Breast epithelium (tissue), 4 donors: ENCODE measurements at regions not wholly inside any gene's neighbourhood (a gene's known extent, or its start where the extent isn't known, plus 50 kb on each side); places are given as distances from the start of the nearest gene placed in this dataset.

Experiments
- DNase-seq, 2 donors: peaks; one replicate each; pipeline ENCODE4 v3.0.0-alpha.2; 2019; ENCODE audit warnings: low spot score in 2 of 2
- H3K27ac ChIP-seq, 2 donors: fragments of 200-600 bp; sonication (generic) in 1 of 2; one replicate each; pipeline ENCODE4 v1.5.1; 2016 to 2019; ENCODE audit warnings: mild to moderate bottlenecking in 1 of 2
- H3K27me3 ChIP-seq, 2 donors: fragments of 200-600 bp; sonication (generic) in 1 of 2; one replicate each; pipeline versions ENCODE4 v1.5.1 to v1.6.0; 2017 to 2019; ENCODE audit warnings: control low read depth in 1 of 2, mild to moderate bottlenecking in 1 of 2
- H3K36me3 ChIP-seq: fragments of 200-600 bp; one replicate; pipeline ENCODE4 v1.5.1; 2019
- H3K4me1 ChIP-seq, 2 donors: fragments of 200-600 bp; sonication (generic); one replicate each; pipeline ENCODE4 v1.5.1; 2016 to 2019; ENCODE audit warnings: control low read depth in 1 of 2
- H3K4me3 ChIP-seq, 3 donors: fragments of 200-600 bp; sonication (generic); 1 replicate in 2 of 3; 2 replicates in 1 of 3; pipeline ENCODE4 v1.5.1; 2016 to 2019; ENCODE audit warnings: mild to moderate bottlenecking in 3 of 3, moderate library complexity in 2 of 3
- H3K9me3 ChIP-seq, 2 donors: fragments of 200-600 bp; sonication (generic) in 1 of 2; one replicate each; pipeline ENCODE4 v1.5.1; 2016 to 2019; ENCODE audit warnings: control low read depth in 1 of 2
- CTCF ChIP-seq, 3 donors: fragments of 450-650 bp; IDR thresholded peaks; one replicate each; pipeline ENCODE4 v1.5.1; 2016 to 2017; ENCODE audit warnings: antibody characterized with exemption in 3 of 3, mild to moderate bottlenecking in 3 of 3, moderate library complexity in 3 of 3
- POLR2A ChIP-seq: fragments of 450-650 bp; IDR thresholded peaks from one replicate; pipeline ENCODE4 v1.6.1; 2016; ENCODE audit warnings: antibody characterized with exemption, mild to moderate bottlenecking, moderate library complexity
- POLR2AphosphoS5 ChIP-seq, 3 donors: sonication (generic); formaldehyde crosslinking; IDR thresholded peaks; one replicate each; pipeline ENCODE4 v1.6.1; 2017; ENCODE audit warnings: antibody characterized with exemption in 3 of 3
- intact Hi-C: fragments of 100-400 bp; cut with DNase I; formaldehyde crosslinking; loops from one replicate; pipeline ENCODE4 v1.15.1; 2023; ENCODE audit warnings: low total_unique reads

- TF ChIP-seq POLR2A (no peak), POLR2AphosphoS5 (IDR thresholded peaks at IDR 0.05) (no peak), CTCF (IDR thresholded peaks at IDR 0.05) (no peak)
- Histone ChIP-seq H3K9me3 (no peaks in the 10 kb centered on the region), H3K36me3 (no peaks in the 10 kb centered on the region), H3K27me3 (peaks cover 0 to 22% of the 10 kb centered on the region in 2 donors), H3K4me3 (no peak overlapping the region), H3K4me1 (no peaks in the 10 kb centered on the region), H3K27ac (no peak overlapping the region)
- DNase-seq = no peak
- intact Hi-C loops = no loop called here
Measured at GRCh38 chr22:44597616-44598015, 99.6 kb upstream of the RTL6 start.

GRCh38 chr22:44596396-44597125 is 98.5 kb upstream of the RTL6 start:
- Histone ChIP-seq H3K9me3 (no peaks in the 10 kb centered on the region), H3K4me1 (no peaks in the 10 kb centered on the region), H3K27ac (no peak overlapping the region), H3K4me3 (no peak overlapping the region), H3K36me3 (no peaks in the 10 kb centered on the region), H3K27me3 (peaks cover 0 to 22% of the 10 kb centered on the region in 2 donors)
- DNase-seq = no peak
- intact Hi-C loops = no loop called here
- TF ChIP-seq POLR2AphosphoS5 (IDR thresholded peaks at IDR 0.05) (no peak), CTCF (IDR thresholded peaks at IDR 0.05) (no peak), POLR2A (no peak)

GRCh38 chr22:44595841-44596341 is 97.9 kb upstream of the RTL6 start:
- no peaks in the 10 kb centered on the region for H3K9me3 ChIP-seq
- no peak overlapping the region for H3K27ac ChIP-seq
- H3K4me1 ChIP-seq = no peaks in the 10 kb centered on the region
- intact Hi-C loops = no loop called here
- TF ChIP-seq POLR2A = no peak
- TF ChIP-seq CTCF (IDR thresholded peaks at IDR 0.05) = no peak
- TF ChIP-seq POLR2AphosphoS5 (IDR thresholded peaks at IDR 0.05) = no peak
- no peak overlapping the region for H3K4me3 ChIP-seq
- peaks cover 0 to 29% of the 10 kb centered on the region in 2 donors for H3K27me3 ChIP-seq
- H3K36me3 ChIP-seq = no peaks in the 10 kb centered on the region
- no peak for DNase-seq

GRCh38 chr22:44594951-44595350 is 96.9 kb upstream of the RTL6 start:
- H3K9me3 ChIP-seq = no peaks in the 10 kb centered on the region
- intact Hi-C loops = loop anchor here (5.0 kb wide), 1 partner anchor 1043 kb away; no protein-coding TSS in a partner anchor
- no peak overlapping the region for H3K27ac ChIP-seq
- TF ChIP-seq POLR2A (no peak), CTCF (IDR thresholded peaks at IDR 0.05) (no peak), POLR2AphosphoS5 (IDR thresholded peaks at IDR 0.05) (no peak)
- H3K36me3 ChIP-seq = no peaks in the 10 kb centered on the region
- H3K4me3 ChIP-seq = no peak overlapping the region
- peaks cover 0 to 37% of the 10 kb centered on the region in 2 donors for H3K27me3 ChIP-seq
- no peaks in the 10 kb centered on the region for H3K4me1 ChIP-seq
- no peak for DNase-seq

- peaks cover 0 to 37% of the 10 kb centered on the region in 2 donors for H3K27me3 ChIP-seq
- no peak overlapping the region for H3K27ac ChIP-seq
- no peak overlapping the region for H3K4me3 ChIP-seq
- no peaks in the 10 kb centered on the region for H3K36me3 ChIP-seq
- intact Hi-C loops = loop anchor here (5.0 kb wide), 1 partner anchor 1040 kb away; no protein-coding TSS in a partner anchor
- no peak for DNase-seq
- no peaks in the 10 kb centered on the region for H3K4me1 ChIP-seq
- H3K9me3 ChIP-seq = no peaks in the 10 kb centered on the region
- TF ChIP-seq POLR2AphosphoS5 (IDR thresholded peaks at IDR 0.05) (no peak), CTCF (IDR thresholded peaks at IDR 0.05) (no peak), POLR2A (no peak)
Measured at GRCh38 chr22:44592824-44593148, 94.8 kb upstream of the RTL6 start.
